Mesenchymal stem cell (in vitro differentiated cells and primary cell): ENCODE measurements at regions not wholly inside any gene's neighbourhood (a gene's known extent, or its start where the extent isn't known, plus 50 kb on each side); places are given as distances from the start of the nearest gene placed in this dataset.

Experiments
- DNase-seq: peaks from one replicate; pipeline ENCODE4 v3.0.0-alpha.2; 2013
- H2AFZ ChIP-seq: one replicate; pipeline ENCODE4 v1.6.1; 2013; ENCODE audit warnings: low read depth, mild to moderate bottlenecking, control low read depth, inconsistent platforms, low read length, moderate library complexity
- H2AK5ac ChIP-seq: 2 replicates; pipeline ENCODE4 v1.6.1; 2013; ENCODE audit warnings: low read length, moderate library complexity, mild to moderate bottlenecking, inconsistent platforms; ENCODE audit not compliant: severe bottlenecking
- H2BK120ac ChIP-seq: one replicate; pipeline ENCODE4 v1.6.1; 2013; ENCODE audit warnings: low read depth, mild to moderate bottlenecking, inconsistent platforms, low read length, moderate library complexity
- H2BK12ac ChIP-seq, 2 experiments: one replicate each; pipeline ENCODE4 v1.6.1; 2013; ENCODE audit warnings: inconsistent platforms in 2 of 2, low read length in 2 of 2, mild to moderate bottlenecking in 2 of 2, moderate library complexity in 2 of 2, control low read depth in 1 of 2
- H2BK15ac ChIP-seq: one replicate; pipeline ENCODE4 v1.6.1; 2013; ENCODE audit warnings: mild to moderate bottlenecking, low read depth, inconsistent platforms; ENCODE audit not compliant: poor library complexity, severe bottlenecking
- H2BK5ac ChIP-seq: 2 replicates; pipeline ENCODE4 v1.6.1; 2013; ENCODE audit warnings: low read depth, mild to moderate bottlenecking, low read length, control low read depth, inconsistent platforms; ENCODE audit not compliant: poor library complexity, severe bottlenecking
- H3K14ac ChIP-seq, 2 experiments: one replicate each; pipeline ENCODE4 v1.6.1; 2013; ENCODE audit warnings: inconsistent platforms in 2 of 2, low read length in 2 of 2, control low read depth in 1 of 2, mild to moderate bottlenecking in 1 of 2, moderate library complexity in 1 of 2
- H3K18ac ChIP-seq, 2 experiments: one replicate each; pipeline ENCODE4 v1.6.1; 2013; ENCODE audit warnings: inconsistent platforms in 2 of 2, low read length in 2 of 2, control low read depth in 1 of 2, low read depth in 1 of 2, mild to moderate bottlenecking in 1 of 2
- H3K23ac ChIP-seq, 2 experiments: one replicate each; pipeline ENCODE4 v1.6.1; 2013; ENCODE audit warnings: inconsistent platforms in 2 of 2, low read length in 2 of 2, mild to moderate bottlenecking in 2 of 2, moderate library complexity in 2 of 2, control low read depth in 1 of 2
- H3K27ac ChIP-seq: 2 replicates; pipeline ENCODE4 v1.5.1; 2013; ENCODE audit warnings: mild to moderate bottlenecking, moderate library complexity, low read length, control low read depth, inconsistent platforms; ENCODE audit not compliant: poor library complexity, severe bottlenecking
- H3K27me3 ChIP-seq, 2 experiments: 2 replicates each; pipeline versions ENCODE4 v1.6.1 to v1.7.0; 2013; ENCODE audit warnings: low read length in 2 of 2, mild to moderate bottlenecking in 2 of 2, moderate library complexity in 2 of 2, control low read depth in 1 of 2, inconsistent platforms in 1 of 2; ENCODE audit not compliant: control insufficient read depth in 1 of 2, insufficient read depth in 1 of 2
- H3K36me3 ChIP-seq, 2 experiments: 2 replicates each; pipeline versions ENCODE4 v1.6.1 to v1.7.0; 2013; ENCODE audit warnings: low read length in 2 of 2, control low read depth in 1 of 2, inconsistent platforms in 1 of 2, low read depth in 1 of 2, mild to moderate bottlenecking in 1 of 2; ENCODE audit not compliant: insufficient read depth in 2 of 2, control insufficient read depth in 1 of 2
- H3K4ac ChIP-seq, 2 experiments: one replicate each; pipeline ENCODE4 v1.6.1; 2013; ENCODE audit warnings: inconsistent platforms in 2 of 2, low read length in 2 of 2, mild to moderate bottlenecking in 2 of 2, moderate library complexity in 2 of 2, control low read depth in 1 of 2, low read depth in 1 of 2
- H3K4me1 ChIP-seq: 2 replicates; pipeline ENCODE4 v1.6.1; 2013; ENCODE audit warnings: low read depth, low read length, control low read depth; ENCODE audit not compliant: control insufficient read depth, insufficient read depth
- H3K4me2 ChIP-seq: 2 replicates; pipeline ENCODE4 v1.6.1; 2013; ENCODE audit warnings: low read length, mild to moderate bottlenecking, inconsistent platforms; ENCODE audit not compliant: poor library complexity, severe bottlenecking
- H3K4me3 ChIP-seq, 2 experiments: 2 replicates each; pipeline versions ENCODE4 v1.5.1 to v1.7.0; 2013; ENCODE audit warnings: low read length in 2 of 2, mild to moderate bottlenecking in 2 of 2, control low read depth in 1 of 2, low read depth in 1 of 2; ENCODE audit not compliant: insufficient read depth in 1 of 2
- H3K79me1 ChIP-seq: replicated peaks from 2 replicates; pipeline ENCODE4 v1.6.1; 2013; ENCODE audit warnings: mild to moderate bottlenecking, control low read depth, low read length, inconsistent platforms; ENCODE audit not compliant: poor library complexity, severe bottlenecking
- H3K9ac ChIP-seq: 2 replicates; pipeline ENCODE4 v1.7.0; 2013; ENCODE audit warnings: mild to moderate bottlenecking, low read length, moderate library complexity
- H3K9me3 ChIP-seq: 2 replicates; pipeline ENCODE4 v1.7.0; 2013; ENCODE audit warnings: mild to moderate bottlenecking, low read length; ENCODE audit not compliant: control insufficient read depth
- H4K8ac ChIP-seq: one replicate; pipeline ENCODE4 v1.6.1; 2013; ENCODE audit warnings: inconsistent platforms, mild to moderate bottlenecking, low read length, moderate library complexity
- H4K91ac ChIP-seq: one replicate; pipeline ENCODE4 v1.6.1; 2013; ENCODE audit warnings: mild to moderate bottlenecking, low read length, inconsistent platforms
- WGBS: methylation state at CpG from one replicate; pipeline ENCODE4 v1.1.7; 2013; ENCODE audit warnings: mixed read lengths; 5-methylcytosine and 5-hydroxymethylcytosine counted together

- H3K4me3 ChIP-seq = no peak overlapping the region
- H2BK12ac ChIP-seq = no peak overlapping the region
- no peak overlapping the region for H2BK15ac ChIP-seq
- H2AFZ ChIP-seq = no peak overlapping the region
- H3K4me1 ChIP-seq = no peaks in the 10 kb centered on the region
- no peak overlapping the region for H2BK5ac ChIP-seq
- H3K27ac ChIP-seq = no peak overlapping the region
- H3K4me2 ChIP-seq = no peak overlapping the region
- no peaks in the 10 kb centered on the region for H3K9me3 ChIP-seq
- H3K14ac ChIP-seq = no peak overlapping the region
- DNase-seq = no peak
- no peak overlapping the region for H3K18ac ChIP-seq
- WGBS = 87% methylated on average over 19 of the region's 19 CpGs
- no peak overlapping the region for H2BK120ac ChIP-seq
- no peak overlapping the region for H3K23ac ChIP-seq
- no peak overlapping the region for H3K9ac ChIP-seq
- H4K91ac ChIP-seq = no peak overlapping the region
- H2AK5ac ChIP-seq = no peak overlapping the region
- H3K36me3 ChIP-seq = no peaks in the 10 kb centered on the region
- no peak overlapping the region for H4K8ac ChIP-seq
- no peaks in the 10 kb centered on the region for H3K79me1 ChIP-seq
- no peak overlapping the region for H3K4ac ChIP-seq
- H3K27me3 ChIP-seq = peaks cover 0 to 16% of the 10 kb centered on the region in 2 experiments
Measured at GRCh38 chr1:2916706-2917105, 104.6 kb upstream of the ACTRT2 start.

DNA sequence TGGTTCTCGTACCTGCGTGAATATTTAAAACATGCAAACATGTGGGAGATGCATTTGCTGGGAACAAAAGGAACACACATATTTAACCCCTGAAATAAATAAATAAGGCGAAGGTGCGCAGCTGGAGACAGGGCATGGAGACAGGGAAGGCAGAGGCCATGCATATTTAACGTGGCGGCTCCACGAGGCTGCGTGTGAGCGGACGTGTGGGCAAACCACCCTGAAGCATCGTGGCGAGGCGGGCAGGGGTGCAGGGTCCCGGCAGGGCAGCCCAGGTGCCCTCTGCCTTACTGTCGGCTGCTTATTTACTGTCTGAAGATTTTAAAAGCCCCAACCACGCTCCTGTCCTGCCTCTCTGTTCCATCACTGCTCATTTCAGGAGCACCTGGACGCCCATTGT is 104.0 kb upstream of the ACTRT2 start:
- no peaks in the 10 kb centered on the region for H3K4me1 ChIP-seq
- no peak overlapping the region for H2BK5ac ChIP-seq
- no peaks in the 10 kb centered on the region for H3K79me1 ChIP-seq
- H3K27ac ChIP-seq = no peak overlapping the region
- DNase-seq = no peak
- H3K9me3 ChIP-seq = no peaks in the 10 kb centered on the region
- WGBS = 83% methylated on average over 17 of the region's 17 CpGs
- H2BK120ac ChIP-seq = no peak overlapping the region
- H4K8ac ChIP-seq = no peak overlapping the region
- H3K9ac ChIP-seq = no peak overlapping the region
- no peak overlapping the region for H3K18ac ChIP-seq
- H3K36me3 ChIP-seq = no peaks in the 10 kb centered on the region
- H3K27me3 ChIP-seq = peaks cover 0 to 16% of the 10 kb centered on the region in 2 experiments
- no peak overlapping the region for H3K4ac ChIP-seq
- H3K4me3 ChIP-seq = no peak overlapping the region
- H3K23ac ChIP-seq = no peak overlapping the region
- H3K14ac ChIP-seq = no peak overlapping the region
- H3K4me2 ChIP-seq = no peak overlapping the region
- no peak overlapping the region for H4K91ac ChIP-seq
- H2BK12ac ChIP-seq = no peak overlapping the region
- no peak overlapping the region for H2AFZ ChIP-seq
- H2BK15ac ChIP-seq = no peak overlapping the region
- no peak overlapping the region for H2AK5ac ChIP-seq

DNA sequence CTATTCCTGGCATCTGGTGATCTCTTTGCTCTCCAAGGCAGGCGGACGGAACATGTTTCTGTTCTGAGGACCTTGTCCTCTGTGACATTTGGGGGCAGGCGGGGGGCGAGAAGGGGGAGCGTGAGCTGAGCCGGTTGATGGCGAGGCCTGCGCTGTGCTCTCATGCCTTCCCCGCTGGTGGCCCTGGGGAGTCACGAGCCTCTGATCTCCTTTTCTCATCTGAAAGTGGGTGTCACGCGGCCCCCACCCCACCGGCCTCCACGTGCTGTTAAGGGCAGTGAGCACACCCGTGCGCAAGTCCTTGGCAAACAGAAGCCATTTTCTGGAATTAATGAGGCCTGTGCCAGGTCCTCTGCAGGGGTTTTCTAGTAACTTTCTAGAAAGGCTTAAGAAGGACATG is 102.8 kb upstream of the ACTRT2 start:
- Histone ChIP-seq H3K23ac (no peak overlapping the region), H3K4me1 (no peaks in the 10 kb centered on the region), H3K4ac (no peak overlapping the region), H2BK12ac (no peak overlapping the region), H4K8ac (no peak overlapping the region), H3K9ac (no peak overlapping the region), H2AK5ac (no peak overlapping the region), H3K27ac (no peak overlapping the region), H4K91ac (no peak overlapping the region), H3K79me1 (no peaks in the 10 kb centered on the region), H3K14ac (no peak overlapping the region), H3K4me3 (no peak overlapping the region), H3K18ac (no peak overlapping the region), H2BK5ac (no peak overlapping the region), H2AFZ (no peak overlapping the region), H3K36me3 (no peaks in the 10 kb centered on the region), H3K9me3 (no peaks in the 10 kb centered on the region), H3K27me3 (peaks cover 0 to 23% of the 10 kb centered on the region in 2 experiments), H2BK15ac (no peak overlapping the region), H3K4me2 (no peak overlapping the region), H2BK120ac (no peak overlapping the region)
- no peak for DNase-seq
- 79% methylated on average over 16 of the region's 16 CpGs for WGBS

DNA sequence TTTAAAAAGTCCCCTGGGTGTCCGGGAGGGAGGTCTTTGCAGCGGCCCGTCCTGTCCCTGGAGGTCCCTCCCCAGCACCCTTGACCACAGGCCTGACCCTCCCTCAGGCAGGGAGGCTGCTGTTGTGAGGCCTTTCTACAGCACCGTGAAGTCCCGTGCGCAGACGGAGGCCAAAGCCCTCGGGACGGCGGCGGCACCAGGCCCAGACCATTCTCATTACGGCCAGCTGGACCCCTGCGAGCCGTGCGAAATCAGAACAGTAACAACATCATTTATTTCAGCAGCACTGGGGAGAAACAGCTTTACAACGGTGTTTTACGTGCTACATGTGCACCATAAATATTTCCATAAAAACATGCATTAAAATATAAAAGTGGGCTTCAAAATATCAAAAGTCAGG is 101.4 kb upstream of the ACTRT2 start:
- Histone ChIP-seq H3K4ac (no peak overlapping the region), H2BK15ac (no peak overlapping the region), H3K36me3 (no peaks in the 10 kb centered on the region), H3K79me1 (no peaks in the 10 kb centered on the region), H3K18ac (no peak overlapping the region), H3K9me3 (no peaks in the 10 kb centered on the region), H3K4me2 (no peak overlapping the region), H2AFZ (no peak overlapping the region), H3K14ac (no peak overlapping the region), H2BK120ac (no peak overlapping the region), H3K27ac (no peak overlapping the region), H4K8ac (no peak overlapping the region), H2BK12ac (no peak overlapping the region), H3K27me3 (peaks cover 0 to 23% of the 10 kb centered on the region in 2 experiments), H2BK5ac (no peak overlapping the region), H3K4me1 (no peaks in the 10 kb centered on the region), H4K91ac (no peak overlapping the region), H2AK5ac (no peak overlapping the region), H3K23ac (no peak overlapping the region), H3K4me3 (no peak overlapping the region), H3K9ac (no peak overlapping the region)
- no peak for DNase-seq
- 94% methylated on average over 15 of the region's 17 CpGs for WGBS
